ENCODE measurements at regions not wholly inside any gene's neighbourhood (a gene's known extent, or its start where the extent isn't known, plus 50 kb on each side); places are given as distances from the start of the nearest gene placed in this dataset.

DNA sequence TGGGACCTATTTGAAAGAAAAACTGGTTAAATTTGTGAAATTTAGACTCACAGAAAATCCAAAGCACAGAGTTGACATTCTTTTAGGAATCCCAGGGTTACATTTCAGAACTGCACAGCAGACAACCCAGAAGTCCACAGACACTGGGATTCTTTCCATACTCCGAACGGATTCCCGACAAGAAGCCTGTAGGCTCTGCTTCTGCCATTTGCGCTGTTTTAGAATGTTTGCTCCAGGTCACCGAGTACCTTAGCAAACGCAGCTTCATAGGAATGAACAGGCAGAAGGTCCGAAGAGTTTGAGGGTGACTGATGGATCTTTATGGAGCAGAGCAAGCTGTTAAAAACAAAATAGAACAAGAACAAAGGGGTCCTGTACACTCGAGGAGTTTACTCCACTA is 84.5 kb upstream of the NFIB start:
- Histone ChIP-seq H3K4me3 (ENCODE audit: low read depth, low read length) (no peak overlapping the region), H3K36me3 (ENCODE audit: control insufficient read depth in 2 of 2, insufficient read depth in 1 of 2, low read length in 2 of 2) (no peaks in the 10 kb centered on the region), H3K9me3 (ENCODE audit: control insufficient read depth, insufficient read depth, low read depth, low read length) (no peaks in the 10 kb centered on the region), H3K4me1 (ENCODE audit: control insufficient read depth, insufficient read depth, low read length) (no peaks in the 10 kb centered on the region), H3K27ac (ENCODE audit: extremely low read depth, low read depth, low read length) (no peak overlapping the region)
- TF ChIP-seq, protein P1, sequence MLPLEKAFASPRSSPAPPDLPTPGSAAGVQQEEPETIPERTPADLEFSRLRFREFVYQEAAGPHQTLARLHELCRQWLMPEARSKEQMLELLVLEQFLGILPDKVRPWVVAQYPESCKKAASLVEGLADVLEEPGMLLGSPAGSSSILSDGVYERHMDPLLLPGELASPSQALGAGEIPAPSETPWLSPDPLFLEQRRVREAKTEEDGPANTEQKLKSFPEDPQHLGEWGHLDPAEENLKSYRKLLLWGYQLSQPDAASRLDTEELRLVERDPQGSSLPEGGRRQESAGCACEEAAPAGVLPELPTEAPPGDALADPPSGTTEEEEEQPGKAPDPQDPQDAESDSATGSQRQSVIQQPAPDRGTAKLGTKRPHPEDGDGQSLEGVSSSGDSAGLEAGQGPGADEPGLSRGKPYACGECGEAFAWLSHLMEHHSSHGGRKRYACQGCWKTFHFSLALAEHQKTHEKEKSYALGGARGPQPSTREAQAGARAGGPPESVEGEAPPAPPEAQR (tag by site-specific recombination; IDR thresholded peaks at IDR 0.05) = no peak
- TF ChIP-seq, protein P2, sequence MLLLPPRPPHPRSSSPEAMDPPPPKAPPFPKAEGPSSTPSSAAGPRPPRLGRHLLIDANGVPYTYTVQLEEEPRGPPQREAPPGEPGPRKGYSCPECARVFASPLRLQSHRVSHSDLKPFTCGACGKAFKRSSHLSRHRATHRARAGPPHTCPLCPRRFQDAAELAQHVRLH (tag by site-specific recombination; IDR thresholded peaks at IDR 0.05) = no peak
- POLR2A ChIA-PET = interaction anchor here (0.7 kb wide), 1 partner anchor 45 kb away, joined by 8 read pairs; no protein-coding TSS in a partner anchor
- CTCF ChIA-PET = interaction anchor here (1.0 to 3.0 kb wide), 3 partner anchors 28 to 970 kb away, joined by 5 to 23 read pairs (median 12); no protein-coding TSS in a partner anchor

DNA sequence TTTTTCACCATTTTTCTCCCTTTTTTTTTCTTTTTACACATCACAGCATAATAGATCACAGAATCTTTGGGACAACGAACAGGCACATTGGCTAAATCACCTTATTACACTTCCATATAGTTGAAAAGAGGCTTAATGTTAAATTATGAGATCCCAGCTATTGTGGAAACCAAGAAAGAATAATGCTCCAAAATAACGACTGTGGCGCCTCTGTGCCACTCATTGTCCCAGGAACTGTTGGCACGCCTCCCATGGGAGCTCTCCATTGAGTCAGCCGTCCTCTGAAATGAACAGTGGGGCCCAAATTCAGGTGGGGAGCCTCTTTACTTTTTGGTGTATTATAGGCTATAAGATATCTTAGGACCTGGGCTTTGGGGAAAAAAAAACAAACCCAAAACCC is 82.2 kb upstream of the NFIB start:
- ChIA-PET POLR2A (interaction anchor here (0.8 to 1.3 kb wide), 3 partner anchors 15 to 155 kb away, joined by 3 to 4 read pairs (median 3); no protein-coding TSS in a partner anchor), CTCF (interaction anchor here (0.6 to 0.7 kb wide), 2 partner anchors 709 to 1122 kb away, joined by 4 to 5 read pairs; no protein-coding TSS in a partner anchor)
- Histone ChIP-seq H3K36me3 (ENCODE audit: control insufficient read depth in 2 of 2, insufficient read depth in 1 of 2, low read length in 2 of 2) (no peaks in the 10 kb centered on the region), H3K4me1 (ENCODE audit: control insufficient read depth, insufficient read depth, low read length) (no peaks in the 10 kb centered on the region), H3K9me3 (ENCODE audit: control insufficient read depth, insufficient read depth, low read depth, low read length) (no peaks in the 10 kb centered on the region), H3K27ac (ENCODE audit: extremely low read depth, low read depth, low read length) (no peak overlapping the region), H3K4me3 (ENCODE audit: low read depth, low read length) (no peak overlapping the region)
- TF ChIP-seq GLIS2 (tag by site-specific recombination; IDR thresholded peaks at IDR 0.05) (no peak), KLF1 (tag by site-specific recombination; IDR thresholded peaks at IDR 0.05) (no peak), HOXC10 (CRISPR knock-in tag; IDR thresholded peaks at IDR 0.05) (no peak), OVOL3 (tag by site-specific recombination; IDR thresholded peaks at IDR 0.05) (no peak), ZFP69B (tag by site-specific recombination; IDR thresholded peaks at IDR 0.05) (no peak), ZIC2 (tag by site-specific recombination; IDR thresholded peaks at IDR 0.05) (no peak), ZNF37A (tag by site-specific recombination; IDR thresholded peaks at IDR 0.05) (no peak), IKZF3 (tag by site-specific recombination; IDR thresholded peaks at IDR 0.05) (no peak), ZNF510 (tag by site-specific recombination; IDR thresholded peaks at IDR 0.05; ENCODE audit: insufficient replicate concordance) (no peak)
- TF ChIP-seq, protein P3, sequence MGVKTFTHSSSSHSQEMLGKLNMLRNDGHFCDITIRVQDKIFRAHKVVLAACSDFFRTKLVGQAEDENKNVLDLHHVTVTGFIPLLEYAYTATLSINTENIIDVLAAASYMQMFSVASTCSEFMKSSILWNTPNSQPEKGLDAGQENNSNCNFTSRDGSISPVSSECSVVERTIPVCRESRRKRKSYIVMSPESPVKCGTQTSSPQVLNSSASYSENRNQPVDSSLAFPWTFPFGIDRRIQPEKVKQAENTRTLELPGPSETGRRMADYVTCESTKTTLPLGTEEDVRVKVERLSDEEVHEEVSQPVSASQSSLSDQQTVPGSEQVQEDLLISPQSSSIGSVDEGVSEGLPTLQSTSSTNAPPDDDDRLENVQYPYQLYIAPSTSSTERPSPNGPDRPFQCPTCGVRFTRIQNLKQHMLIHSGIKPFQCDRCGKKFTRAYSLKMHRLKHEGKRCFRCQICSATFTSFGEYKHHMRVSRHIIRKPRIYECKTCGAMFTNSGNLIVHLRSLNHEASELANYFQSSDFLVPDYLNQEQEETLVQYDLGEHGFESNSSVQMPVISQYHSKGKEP (tag by site-specific recombination; IDR thresholded peaks at IDR 0.05) = no peak

DNA sequence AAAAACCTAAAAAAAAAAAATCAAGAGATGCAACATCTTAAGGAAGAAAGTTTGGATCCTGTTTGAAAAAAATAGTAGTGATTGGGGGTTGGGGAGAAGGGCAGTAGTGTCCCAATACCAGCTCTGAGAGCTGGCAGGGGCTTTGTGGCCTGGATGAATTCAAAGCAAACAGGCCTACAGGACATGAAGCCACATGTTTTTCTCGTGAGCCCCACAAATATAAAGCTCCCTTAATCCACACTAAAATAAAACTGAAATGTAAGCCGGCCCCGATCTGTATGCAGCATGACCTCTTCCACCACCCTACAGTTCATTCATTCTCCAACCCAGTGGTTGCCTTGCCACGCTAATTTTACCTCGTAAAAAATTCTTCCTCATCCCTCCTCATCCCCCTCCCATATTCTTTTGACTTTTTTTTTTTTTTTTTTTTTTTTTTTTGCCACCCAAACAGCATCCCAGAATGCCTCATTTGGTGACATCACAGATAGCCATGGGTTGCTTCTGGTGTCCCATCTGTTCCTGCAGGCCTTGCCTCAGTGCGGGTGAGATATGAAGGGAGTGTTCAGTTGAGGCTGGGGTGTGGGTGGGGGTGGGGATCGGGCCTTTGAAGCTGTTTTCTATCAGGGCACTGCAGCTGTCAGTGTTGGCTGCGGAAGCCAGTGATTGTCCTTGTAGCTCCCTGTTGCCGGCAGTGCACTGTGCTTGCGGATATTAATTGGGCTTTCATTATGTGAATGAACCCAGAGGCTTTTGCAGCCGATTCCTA is 81.6 kb upstream of the NFIB start:
- H3K27ac ChIP-seq (ENCODE audit: extremely low read depth, low read depth, low read length) = no peak overlapping the region
- CTCF ChIA-PET = interaction anchor here (0.6 to 0.9 kb wide), 3 partner anchors 34 to 1121 kb away, joined by 3 to 5 read pairs (median 4); no protein-coding TSS in a partner anchor
- POLR2A ChIA-PET = interaction anchor here (0.7 to 1.3 kb wide), 4 partner anchors 9 to 154 kb away, joined by 3 to 6 read pairs (median 4); no protein-coding TSS in a partner anchor
- no peak overlapping the region for H3K4me3 ChIP-seq (ENCODE audit: low read depth, low read length)
- H3K4me1 ChIP-seq (ENCODE audit: control insufficient read depth, insufficient read depth, low read length) = no peaks in the 10 kb centered on the region
- no peaks in the 10 kb centered on the region for H3K36me3 ChIP-seq (ENCODE audit: control insufficient read depth in 2 of 2, insufficient read depth in 1 of 2, low read length in 2 of 2)
- H3K9me3 ChIP-seq (ENCODE audit: control insufficient read depth, insufficient read depth, low read depth, low read length) = no peaks in the 10 kb centered on the region
- TF ChIP-seq ZNF785 (tag by site-specific recombination; IDR thresholded peaks at IDR 0.05) = no peak
- no peak for TF ChIP-seq ZNF510 (tag by site-specific recombination; IDR thresholded peaks at IDR 0.05; ENCODE audit: insufficient replicate concordance)
- TF ChIP-seq, protein P4, sequence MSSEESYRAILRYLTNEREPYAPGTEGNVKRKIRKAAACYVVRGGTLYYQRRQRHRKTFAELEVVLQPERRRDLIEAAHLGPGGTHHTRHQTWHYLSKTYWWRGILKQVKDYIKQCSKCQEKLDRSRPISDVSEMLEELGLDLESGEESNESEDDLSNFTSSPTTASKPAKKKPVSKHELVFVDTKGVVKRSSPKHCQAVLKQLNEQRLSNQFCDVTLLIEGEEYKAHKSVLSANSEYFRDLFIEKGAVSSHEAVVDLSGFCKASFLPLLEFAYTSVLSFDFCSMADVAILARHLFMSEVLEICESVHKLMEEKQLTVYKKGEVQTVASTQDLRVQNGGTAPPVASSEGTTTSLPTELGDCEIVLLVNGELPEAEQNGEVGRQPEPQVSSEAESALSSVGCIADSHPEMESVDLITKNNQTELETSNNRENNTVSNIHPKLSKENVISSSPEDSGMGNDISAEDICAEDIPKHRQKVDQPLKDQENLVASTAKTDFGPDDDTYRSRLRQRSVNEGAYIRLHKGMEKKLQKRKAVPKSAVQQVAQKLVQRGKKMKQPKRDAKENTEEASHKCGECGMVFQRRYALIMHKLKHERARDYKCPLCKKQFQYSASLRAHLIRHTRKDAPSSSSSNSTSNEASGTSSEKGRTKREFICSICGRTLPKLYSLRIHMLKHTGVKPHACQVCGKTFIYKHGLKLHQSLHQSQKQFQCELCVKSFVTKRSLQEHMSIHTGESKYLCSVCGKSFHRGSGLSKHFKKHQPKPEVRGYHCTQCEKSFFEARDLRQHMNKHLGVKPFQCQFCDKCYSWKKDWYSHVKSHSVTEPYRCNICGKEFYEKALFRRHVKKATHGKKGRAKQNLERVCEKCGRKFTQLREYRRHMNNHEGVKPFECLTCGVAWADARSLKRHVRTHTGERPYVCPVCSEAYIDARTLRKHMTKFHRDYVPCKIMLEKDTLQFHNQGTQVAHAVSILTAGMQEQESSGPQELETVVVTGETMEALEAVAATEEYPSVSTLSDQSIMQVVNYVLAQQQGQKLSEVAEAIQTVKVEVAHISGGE (tag by site-specific recombination; conservative IDR thresholded peaks at IDR 0.05; ENCODE audit: low read depth) = no peak
- TF ChIP-seq ZNF660 (tag by site-specific recombination; IDR thresholded peaks at IDR 0.05) = no peak
- TF ChIP-seq, protein P5, sequence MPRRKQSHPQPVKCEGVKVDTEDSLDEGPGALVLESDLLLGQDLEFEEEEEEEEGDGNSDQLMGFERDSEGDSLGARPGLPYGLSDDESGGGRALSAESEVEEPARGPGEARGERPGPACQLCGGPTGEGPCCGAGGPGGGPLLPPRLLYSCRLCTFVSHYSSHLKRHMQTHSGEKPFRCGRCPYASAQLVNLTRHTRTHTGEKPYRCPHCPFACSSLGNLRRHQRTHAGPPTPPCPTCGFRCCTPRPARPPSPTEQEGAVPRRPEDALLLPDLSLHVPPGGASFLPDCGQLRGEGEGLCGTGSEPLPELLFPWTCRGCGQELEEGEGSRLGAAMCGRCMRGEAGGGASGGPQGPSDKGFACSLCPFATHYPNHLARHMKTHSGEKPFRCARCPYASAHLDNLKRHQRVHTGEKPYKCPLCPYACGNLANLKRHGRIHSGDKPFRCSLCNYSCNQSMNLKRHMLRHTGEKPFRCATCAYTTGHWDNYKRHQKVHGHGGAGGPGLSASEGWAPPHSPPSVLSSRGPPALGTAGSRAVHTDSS (tag by site-specific recombination; IDR thresholded peaks at IDR 0.05) = 0 out of 2 replicates have a peak, but pooled peaks have one; percentile 19
